IMR-90 (cell line): ENCODE measurements at regions not wholly inside any gene's neighbourhood (a gene's known extent, or its start where the extent isn't known, plus 50 kb on each side); places are given as distances from the start of the nearest gene placed in this dataset.

ENCODE experiments used
- BHLHE40 ChIP-seq: fragments of 150-350 bp; IDR thresholded peaks from 2 replicates; pipeline ENCODE4 v1.6.1; 2016; ENCODE audit warnings: mild to moderate bottlenecking, low read depth, low read length
- CEBPB ChIP-seq: IDR thresholded peaks from 2 replicates; pipeline ENCODE4 v1.6.1; 2012; ENCODE audit warnings: low read depth, low read length, improper control_type of control experiment
- CHD1 ChIP-seq: IDR thresholded peaks from 2 replicates; pipeline ENCODE4 v1.6.1; 2012; ENCODE audit warnings: low read depth, low read length, improper control_type of control experiment
- FOS ChIP-seq: fragments of 150-350 bp; IDR thresholded peaks from 2 replicates; pipeline ENCODE4 v1.6.1; 2016; ENCODE audit warnings: low read depth, low read length
- MAFK ChIP-seq: IDR thresholded peaks from 2 replicates; pipeline ENCODE4 v1.6.1; 2012; ENCODE audit warnings: low read depth, low read length, improper control_type of control experiment
- MXI1 ChIP-seq: IDR thresholded peaks from 2 replicates; pipeline ENCODE4 v1.6.1; 2012; ENCODE audit warnings: low read depth, mild to moderate bottlenecking, low read length, moderate library complexity, borderline replicate concordance
- POLR2A ChIP-seq: IDR thresholded peaks from 2 replicates; pipeline ENCODE4 v1.6.1; 2012; ENCODE audit warnings: mild to moderate bottlenecking, low read depth, low read length
- RAD21 ChIP-seq: IDR thresholded peaks from 2 replicates; pipeline ENCODE4 v1.6.1; 2012; ENCODE audit warnings: low read length, improper control_type of control experiment
- RCOR1 ChIP-seq: IDR thresholded peaks from 2 replicates; pipeline ENCODE4 v1.6.1; 2012; ENCODE audit warnings: mild to moderate bottlenecking, low read length, improper control_type of control experiment; ENCODE audit not compliant: insufficient replicate concordance
- RFX5 ChIP-seq: IDR thresholded peaks from 2 replicates; pipeline ENCODE4 v1.8.0; 2012; ENCODE audit warnings: low read depth, mild to moderate bottlenecking, low read length, moderate library complexity
- SMC3 ChIP-seq: fragments of 150-350 bp; IDR thresholded peaks from 2 replicates; pipeline ENCODE4 v1.6.1; 2016; ENCODE audit warnings: low read depth, mild to moderate bottlenecking, antibody characterized with exemption, low read length, moderate library complexity
- TF ChIP-seq, protein P1 (sequence below): fragments of 150-350 bp; IDR thresholded peaks from 2 replicates; pipeline ENCODE4 v1.6.1; 2017; ENCODE audit warnings: mild to moderate bottlenecking, antibody characterized with exemption, low read length, low read depth
- TF ChIP-seq, protein P2 (sequence below): conservative IDR thresholded peaks from 2 replicates; pipeline ENCODE4 v1.5.1; 2012; ENCODE audit warnings: mild to moderate bottlenecking, low read depth, low read length, improper control_type of control experiment
- TF ChIP-seq, protein P3 (sequence below): fragments of 150-350 bp; IDR thresholded peaks from 2 replicates; pipeline ENCODE4 v1.6.1; 2016; ENCODE audit warnings: low read depth, mild to moderate bottlenecking, low read length, moderate library complexity, borderline replicate concordance

DNA sequence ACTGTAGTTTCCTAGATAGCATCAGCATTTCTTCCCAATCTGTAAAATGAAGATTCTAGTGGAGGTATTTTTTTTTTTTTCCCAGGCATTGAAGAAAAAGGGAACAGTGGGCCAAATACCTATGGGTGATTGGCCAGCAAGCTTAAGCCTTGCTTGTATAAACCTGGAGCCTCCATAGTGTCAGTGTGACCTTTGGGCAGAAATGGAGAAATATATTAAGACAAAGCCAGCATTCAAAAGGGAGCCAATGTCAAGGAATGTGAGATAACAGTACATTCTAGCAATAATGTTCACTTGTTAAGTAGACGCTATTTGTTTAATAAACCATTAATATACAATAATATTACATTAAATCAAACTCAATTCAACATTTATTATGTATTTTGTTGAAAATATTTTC, 275.4 kb downstream of the FOXA2 start:
- TF ChIP-seq, protein P1, sequence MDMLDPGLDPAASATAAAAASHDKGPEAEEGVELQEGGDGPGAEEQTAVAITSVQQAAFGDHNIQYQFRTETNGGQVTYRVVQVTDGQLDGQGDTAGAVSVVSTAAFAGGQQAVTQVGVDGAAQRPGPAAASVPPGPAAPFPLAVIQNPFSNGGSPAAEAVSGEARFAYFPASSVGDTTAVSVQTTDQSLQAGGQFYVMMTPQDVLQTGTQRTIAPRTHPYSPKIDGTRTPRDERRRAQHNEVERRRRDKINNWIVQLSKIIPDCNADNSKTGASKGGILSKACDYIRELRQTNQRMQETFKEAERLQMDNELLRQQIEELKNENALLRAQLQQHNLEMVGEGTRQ: no peak
- TF ChIP-seq, protein P2, sequence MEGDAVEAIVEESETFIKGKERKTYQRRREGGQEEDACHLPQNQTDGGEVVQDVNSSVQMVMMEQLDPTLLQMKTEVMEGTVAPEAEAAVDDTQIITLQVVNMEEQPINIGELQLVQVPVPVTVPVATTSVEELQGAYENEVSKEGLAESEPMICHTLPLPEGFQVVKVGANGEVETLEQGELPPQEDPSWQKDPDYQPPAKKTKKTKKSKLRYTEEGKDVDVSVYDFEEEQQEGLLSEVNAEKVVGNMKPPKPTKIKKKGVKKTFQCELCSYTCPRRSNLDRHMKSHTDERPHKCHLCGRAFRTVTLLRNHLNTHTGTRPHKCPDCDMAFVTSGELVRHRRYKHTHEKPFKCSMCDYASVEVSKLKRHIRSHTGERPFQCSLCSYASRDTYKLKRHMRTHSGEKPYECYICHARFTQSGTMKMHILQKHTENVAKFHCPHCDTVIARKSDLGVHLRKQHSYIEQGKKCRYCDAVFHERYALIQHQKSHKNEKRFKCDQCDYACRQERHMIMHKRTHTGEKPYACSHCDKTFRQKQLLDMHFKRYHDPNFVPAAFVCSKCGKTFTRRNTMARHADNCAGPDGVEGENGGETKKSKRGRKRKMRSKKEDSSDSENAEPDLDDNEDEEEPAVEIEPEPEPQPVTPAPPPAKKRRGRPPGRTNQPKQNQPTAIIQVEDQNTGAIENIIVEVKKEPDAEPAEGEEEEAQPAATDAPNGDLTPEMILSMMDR: no peak
- TF ChIP-seq RFX5 (no peak), CHD1 (no peak), POLR2A (no peak), MXI1 (no peak), MAFK (no peak), RAD21 (no peak), RCOR1 (no peak), BHLHE40 (no peak), CEBPB (no peak), SMC3 (no peak), FOS (no peak)
- TF ChIP-seq, protein P3, sequence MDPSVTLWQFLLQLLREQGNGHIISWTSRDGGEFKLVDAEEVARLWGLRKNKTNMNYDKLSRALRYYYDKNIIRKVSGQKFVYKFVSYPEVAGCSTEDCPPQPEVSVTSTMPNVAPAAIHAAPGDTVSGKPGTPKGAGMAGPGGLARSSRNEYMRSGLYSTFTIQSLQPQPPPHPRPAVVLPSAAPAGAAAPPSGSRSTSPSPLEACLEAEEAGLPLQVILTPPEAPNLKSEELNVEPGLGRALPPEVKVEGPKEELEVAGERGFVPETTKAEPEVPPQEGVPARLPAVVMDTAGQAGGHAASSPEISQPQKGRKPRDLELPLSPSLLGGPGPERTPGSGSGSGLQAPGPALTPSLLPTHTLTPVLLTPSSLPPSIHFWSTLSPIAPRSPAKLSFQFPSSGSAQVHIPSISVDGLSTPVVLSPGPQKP: no peak
